ENCODE measurements at regions not wholly inside any gene's neighbourhood (a gene's known extent, or its start where the extent isn't known, plus 50 kb on each side); places are given as distances from the start of the nearest gene placed in this dataset.
"Not testable (repeated sequence)": the region's sequence is repeated elsewhere in the genome, so short reads cannot be mapped to it uniquely, and the experiment has no call there.

DNA sequence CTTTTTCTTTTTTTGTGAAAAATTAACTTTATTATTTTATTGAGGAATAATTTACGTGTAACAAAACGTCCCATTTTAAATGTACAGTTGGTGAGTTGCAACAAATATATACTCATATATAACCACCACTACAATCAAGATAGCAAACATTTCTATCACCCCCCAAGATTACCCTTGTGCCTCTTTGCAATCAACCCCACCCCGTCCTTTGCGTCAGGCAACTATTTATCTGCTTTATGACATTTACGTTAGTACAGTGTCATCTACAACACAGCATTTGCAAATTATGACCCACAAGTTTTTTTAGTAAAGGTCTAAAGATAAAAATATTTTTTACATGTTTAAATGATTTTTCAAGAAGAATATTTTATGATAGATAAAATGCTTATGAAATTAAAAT is 485.6 kb upstream of the SOX9 start:
- Histone ChIP-seq H3K9me3 (no peaks in the 10 kb centered on the region), H3K27me3 (no peaks in the 10 kb centered on the region), H3K27ac (no peak overlapping the region), H3K4me1 (no peaks in the 10 kb centered on the region), H3K4me3 (no peak overlapping the region), H3K36me3 (no peaks in the 10 kb centered on the region)
- DNase-seq: no peak
- TF ChIP-seq, protein P1, sequence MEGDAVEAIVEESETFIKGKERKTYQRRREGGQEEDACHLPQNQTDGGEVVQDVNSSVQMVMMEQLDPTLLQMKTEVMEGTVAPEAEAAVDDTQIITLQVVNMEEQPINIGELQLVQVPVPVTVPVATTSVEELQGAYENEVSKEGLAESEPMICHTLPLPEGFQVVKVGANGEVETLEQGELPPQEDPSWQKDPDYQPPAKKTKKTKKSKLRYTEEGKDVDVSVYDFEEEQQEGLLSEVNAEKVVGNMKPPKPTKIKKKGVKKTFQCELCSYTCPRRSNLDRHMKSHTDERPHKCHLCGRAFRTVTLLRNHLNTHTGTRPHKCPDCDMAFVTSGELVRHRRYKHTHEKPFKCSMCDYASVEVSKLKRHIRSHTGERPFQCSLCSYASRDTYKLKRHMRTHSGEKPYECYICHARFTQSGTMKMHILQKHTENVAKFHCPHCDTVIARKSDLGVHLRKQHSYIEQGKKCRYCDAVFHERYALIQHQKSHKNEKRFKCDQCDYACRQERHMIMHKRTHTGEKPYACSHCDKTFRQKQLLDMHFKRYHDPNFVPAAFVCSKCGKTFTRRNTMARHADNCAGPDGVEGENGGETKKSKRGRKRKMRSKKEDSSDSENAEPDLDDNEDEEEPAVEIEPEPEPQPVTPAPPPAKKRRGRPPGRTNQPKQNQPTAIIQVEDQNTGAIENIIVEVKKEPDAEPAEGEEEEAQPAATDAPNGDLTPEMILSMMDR (IDR thresholded peaks at IDR 0.05): no peak
- no peak for TF ChIP-seq POLR2A (IDR thresholded peaks at IDR 0.05)
- intact Hi-C loops (cut with DNase I; ENCODE audit: low total_unique reads): no loop called here

DNA sequence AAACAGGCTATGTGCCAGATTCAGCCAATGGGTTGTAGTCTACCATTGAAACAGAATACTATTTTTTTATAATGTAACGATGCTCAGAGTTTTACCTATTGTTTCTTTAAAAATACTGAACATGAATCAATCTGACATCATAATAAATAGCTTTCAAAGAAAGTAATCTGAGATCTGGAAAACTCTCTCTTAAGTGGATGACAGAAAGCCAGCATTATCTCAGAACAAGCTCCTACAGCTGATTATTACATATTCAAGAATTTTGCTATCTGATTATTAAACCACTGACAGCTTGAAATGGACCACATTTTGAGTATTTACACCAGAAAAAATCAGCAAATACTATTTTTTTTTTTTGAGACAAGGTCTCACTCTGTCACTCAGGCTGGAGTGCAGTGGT is 484.2 kb upstream of the SOX9 start:
- Histone ChIP-seq H3K9me3 (no peaks in the 10 kb centered on the region), H3K36me3 (no peaks in the 10 kb centered on the region), H3K27me3 (no peaks in the 10 kb centered on the region), H3K4me1 (no peaks in the 10 kb centered on the region), H3K27ac (no peak overlapping the region), H3K4me3 (no peak overlapping the region)
- DNase-seq: no peak
- no peak for TF ChIP-seq POLR2A (IDR thresholded peaks at IDR 0.05)
- TF ChIP-seq, protein P1 (IDR thresholded peaks at IDR 0.05): no peak
- intact Hi-C loops (cut with DNase I; ENCODE audit: low total_unique reads): no loop called here

DNA sequence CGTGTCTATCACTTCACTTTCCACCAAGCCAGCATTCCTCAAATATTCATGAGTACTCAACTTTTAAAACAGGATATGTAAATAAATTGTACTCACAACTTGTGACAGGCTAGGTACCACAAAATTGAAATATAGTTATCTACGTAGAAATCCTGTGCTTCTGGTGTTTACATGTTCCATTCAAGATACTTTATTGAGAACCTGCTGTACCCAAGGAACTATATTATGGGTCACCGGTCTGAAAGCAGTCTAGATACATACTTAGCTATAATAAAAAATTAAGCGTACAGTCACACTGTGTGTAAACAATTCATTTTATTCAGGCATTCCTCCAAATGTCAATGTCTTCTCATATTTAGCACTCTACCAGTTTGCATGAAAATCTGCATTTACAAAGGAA is 482.2 kb upstream of the SOX9 start:
- DNase-seq: no peak
- Histone ChIP-seq H3K36me3 (no peaks in the 10 kb centered on the region), H3K4me1 (no peaks in the 10 kb centered on the region), H3K27ac (no peak overlapping the region), H3K9me3 (no peaks in the 10 kb centered on the region), H3K4me3 (no peak overlapping the region), H3K27me3 (no peaks in the 10 kb centered on the region)
- no peak for TF ChIP-seq POLR2A (IDR thresholded peaks at IDR 0.05)
- intact Hi-C loops (cut with DNase I; ENCODE audit: low total_unique reads): no loop called here

DNA sequence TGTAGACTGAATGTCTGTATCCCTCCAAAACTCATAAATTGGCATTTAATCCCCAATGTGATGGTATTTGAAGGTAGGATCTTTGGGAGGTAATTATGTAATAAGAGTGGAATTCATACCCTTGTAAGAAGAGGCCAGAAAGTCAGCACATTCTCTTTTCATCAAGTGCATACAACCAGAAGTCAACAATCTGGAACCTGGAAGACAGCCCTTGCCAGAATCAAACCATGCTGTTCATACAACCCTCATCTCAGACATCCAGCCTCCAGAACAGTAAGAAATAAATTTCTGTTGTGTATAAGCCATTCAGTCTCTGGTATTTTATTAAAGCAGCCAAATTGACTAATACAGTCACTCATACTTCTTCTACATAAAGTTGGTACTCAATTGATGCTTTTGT is 481.0 kb upstream of the SOX9 start:
- no peak for DNase-seq
- intact Hi-C loops (cut with DNase I; ENCODE audit: low total_unique reads): no loop called here
- H3K4me1 ChIP-seq: no peaks in the 10 kb centered on the region
- H3K9me3 ChIP-seq: no peaks in the 10 kb centered on the region
- H3K27me3 ChIP-seq: no peaks in the 10 kb centered on the region
- no peaks in the 10 kb centered on the region for H3K36me3 ChIP-seq
- no peak for TF ChIP-seq POLR2A (IDR thresholded peaks at IDR 0.05)
- TF ChIP-seq, protein P1 (IDR thresholded peaks at IDR 0.05): no peak
- H3K27ac ChIP-seq: no peak overlapping the region
- no peak overlapping the region for H3K4me3 ChIP-seq

DNA sequence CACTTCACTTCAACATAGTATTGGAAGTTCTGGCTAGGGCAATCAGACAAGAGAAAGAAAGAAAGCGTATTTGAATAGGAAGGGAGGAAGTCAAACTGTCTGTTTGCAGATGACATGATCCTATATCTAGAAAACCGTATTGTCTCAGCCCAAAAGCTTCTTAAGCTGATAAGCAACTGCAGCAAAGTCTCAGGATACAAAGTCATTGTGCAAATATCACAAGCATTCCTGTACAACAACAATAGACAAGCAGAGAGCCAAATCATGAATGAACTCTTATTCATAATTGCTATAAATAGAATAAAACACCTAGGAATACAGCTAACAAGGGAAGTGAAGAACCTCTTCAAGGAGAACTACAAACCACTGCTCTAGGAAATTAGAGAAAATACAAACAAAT is 473.9 kb upstream of the SOX9 start:
- DNase-seq; H3K27me3 ChIP-seq; intact Hi-C loops (cut with DNase I; ENCODE audit: low total_unique reads); H3K9me3 ChIP-seq; H3K4me1 ChIP-seq; H3K36me3 ChIP-seq; H3K4me3 ChIP-seq; H3K27ac ChIP-seq: not testable (repeated sequence)

DNA sequence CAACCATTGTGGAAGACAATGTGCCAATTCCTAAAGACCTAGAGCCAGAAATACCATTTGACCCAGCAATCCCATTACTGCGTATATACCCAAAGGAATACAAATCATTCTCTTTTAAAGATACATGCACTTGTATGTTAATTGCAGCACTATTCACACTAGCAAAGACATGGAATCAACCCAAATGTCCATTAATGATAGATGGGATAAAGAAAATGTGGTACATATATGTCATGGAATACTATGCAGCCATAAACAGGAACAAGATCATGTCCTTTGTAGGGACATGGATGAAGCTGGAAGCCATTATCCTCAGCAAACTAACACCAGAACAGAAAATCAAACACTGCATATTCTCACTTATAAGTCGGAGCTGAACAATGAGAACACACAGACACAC is 472.5 kb upstream of the SOX9 start:
- H3K4me3 ChIP-seq; H3K4me1 ChIP-seq; DNase-seq; H3K9me3 ChIP-seq; H3K36me3 ChIP-seq; H3K27ac ChIP-seq; intact Hi-C loops (cut with DNase I; ENCODE audit: low total_unique reads); H3K27me3 ChIP-seq: not testable (repeated sequence)

DNA sequence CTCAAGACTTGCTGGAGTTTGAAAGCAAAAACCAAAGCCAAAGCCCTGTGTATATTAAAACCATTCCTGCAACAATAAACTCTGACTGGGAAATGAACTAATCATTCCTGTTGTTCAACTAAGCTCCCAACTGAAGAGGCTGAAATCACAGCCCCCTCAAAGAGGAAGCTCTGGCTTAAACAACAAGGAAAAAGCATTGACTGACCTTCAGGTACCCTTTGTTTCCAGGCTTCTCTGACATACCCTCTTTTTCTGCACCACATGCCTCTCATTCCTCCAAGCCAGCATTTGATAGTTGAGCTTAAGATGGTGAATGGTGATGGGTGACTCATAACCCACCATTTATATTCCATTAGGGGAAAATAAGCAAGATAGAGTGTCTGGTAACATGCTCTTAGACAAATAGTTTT is 470.9 kb upstream of the SOX9 start:
- Histone ChIP-seq H3K9me3 (no peaks in the 10 kb centered on the region), H3K36me3 (no peaks in the 10 kb centered on the region), H3K27me3 (no peaks in the 10 kb centered on the region), H3K27ac (no peak overlapping the region), H3K4me1 (no peaks in the 10 kb centered on the region), H3K4me3 (no peak overlapping the region)
- intact Hi-C loops (cut with DNase I; ENCODE audit: low total_unique reads): no loop called here
- TF ChIP-seq, protein P1 (IDR thresholded peaks at IDR 0.05): no peak
- no peak for TF ChIP-seq POLR2A (IDR thresholded peaks at IDR 0.05)
- no peak for DNase-seq

Data from uterus (tissue), 3 donors.